22Rv1 (cell line): ENCODE measurements at regions not wholly inside any gene's neighbourhood (a gene's known extent, or its start where the extent isn't known, plus 50 kb on each side); places are given as distances from the start of the nearest gene placed in this dataset.

Experiments
- H3K27ac ChIP-seq: fragments of 450-650 bp; 2 replicates; pipeline ENCODE4 v1.5.1; 2017
- CTCF ChIP-seq: fragments of 450-650 bp; IDR thresholded peaks from 2 replicates; pipeline ENCODE4 v1.5.1; 2017; ENCODE audit warnings: mild to moderate bottlenecking
- ZFX ChIP-seq: fragments of 450-650 bp; IDR thresholded peaks from 2 replicates; pipeline ENCODE4 v1.6.1; 2017; ENCODE audit warnings: antibody characterized with exemption, borderline replicate concordance

GRCh38 chr18:78642296-78642951, 337.2 kb upstream of the SALL3 start:
- no peak overlapping the region for H3K27ac ChIP-seq
- TF ChIP-seq ZFX (no peak), CTCF (no peak)

- TF ChIP-seq ZFX (no peak), CTCF (no peak)
- no peak overlapping the region for H3K27ac ChIP-seq
These were observed 336.6 kb upstream of the SALL3 start for GRCh38 chr18:78643004-78643403.

GRCh38 chr18:78643981-78644380, 335.6 kb upstream of the SALL3 start:
- TF ChIP-seq CTCF (no peak), ZFX (no peak)
- H3K27ac ChIP-seq, result no peak overlapping the region

GRCh38 chr18:78645216-78645615, 334.4 kb upstream of the SALL3 start:
- TF ChIP-seq ZFX, result no peak
- TF ChIP-seq CTCF, result no peak
- no peak overlapping the region for H3K27ac ChIP-seq

GRCh38 chr18:78647018-78647417, 332.6 kb upstream of the SALL3 start:
- no peak for TF ChIP-seq CTCF
- TF ChIP-seq ZFX, result no peak
- H3K27ac ChIP-seq, result no peak overlapping the region

- TF ChIP-seq ZFX, result no peak
- TF ChIP-seq CTCF, result no peak
These were observed 330.2 kb upstream of the SALL3 start for GRCh38 chr18:78649421-78649820.

GRCh38 chr18:78650926-78651325, 328.7 kb upstream of the SALL3 start:
- TF ChIP-seq CTCF (no peak), ZFX (no peak)
- no peak overlapping the region for H3K27ac ChIP-seq

More at GRCh38 chr18:78649421-78649820, 330.2 kb upstream of the SALL3 start:
- no peak overlapping the region for H3K27ac ChIP-seq
